GM23338 (cell line): ENCODE measurements at regions not wholly inside any gene's neighbourhood (a gene's known extent, or its start where the extent isn't known, plus 50 kb on each side); places are given as distances from the start of the nearest gene placed in this dataset.

Experiments used
- ATAC-seq: fragments of 200-7000 bp; cut with Tn5 transposase; 3 replicates; pipeline ENCODE4 v1.9.1; 2020
- DNase-seq: peaks from one replicate; pipeline ENCODE4 v3.0.0-alpha.2; 2015; ENCODE audit warnings: low spot score
- H2AFZ ChIP-seq: fragments of 200-600 bp; sonication (generic); 2 replicates; pipeline ENCODE4 v1.8.0; 2016; ENCODE audit warnings: antibody characterized with exemption, mild to moderate bottlenecking, moderate library complexity
- H3F3A ChIP-seq: fragments of 200-600 bp; sonication (generic); replicated peaks from 2 replicates; pipeline ENCODE4 v1.8.0; 2017; ENCODE audit warnings: antibody characterized with exemption, mixed run types, low read depth
- H3K27ac ChIP-seq: fragments of 200-600 bp; sonication (generic); 2 replicates; pipeline ENCODE4 v1.6.1; 2016; ENCODE audit warnings: low read depth
- H3K27me3 ChIP-seq: fragments of 200-600 bp; sonication (generic); 2 replicates; pipeline ENCODE4 v1.8.0; 2016; ENCODE audit warnings: mild to moderate bottlenecking, mixed run types, moderate library complexity; ENCODE audit not compliant: insufficient read depth
- H3K36me3 ChIP-seq: fragments of 200-600 bp; sonication (generic); 2 replicates; pipeline ENCODE4 v1.8.0; 2016; ENCODE audit warnings: mild to moderate bottlenecking; ENCODE audit not compliant: insufficient read depth
- H3K4me1 ChIP-seq: fragments of 200-600 bp; sonication (generic); 2 replicates; pipeline ENCODE4 v1.8.0; 2016; ENCODE audit warnings: mild to moderate bottlenecking, moderate library complexity; ENCODE audit not compliant: insufficient read depth
- H3K4me2 ChIP-seq: fragments of 200-600 bp; sonication (generic); 2 replicates; pipeline ENCODE4 v1.7.1; 2017; ENCODE audit warnings: mixed run types
- H3K4me3 ChIP-seq: fragments of 200-600 bp; sonication (generic); 2 replicates; pipeline ENCODE4 v1.6.1; 2016; ENCODE audit warnings: mixed run types
- H3K79me2 ChIP-seq: fragments of 200-600 bp; sonication (generic); replicated peaks from 2 replicates; pipeline ENCODE4 v1.8.0; 2017; ENCODE audit warnings: mild to moderate bottlenecking; ENCODE audit not compliant: insufficient read depth
- H3K9me2 ChIP-seq: fragments of 200-600 bp; sonication (generic); 2 replicates; pipeline ENCODE4 v1.8.0; 2017; ENCODE audit not compliant: insufficient read depth
- H4K20me1 ChIP-seq: fragments of 200-600 bp; sonication (generic); replicated peaks from 2 replicates; pipeline ENCODE4 v1.8.0; 2017; ENCODE audit warnings: mild to moderate bottlenecking; ENCODE audit not compliant: insufficient read depth
- H3K27ac Mint-ChIP-seq: 2 replicates; pipeline ENCODE4 v1.8.0; 2020; ENCODE audit warnings: inconsistent platforms, mild to moderate bottlenecking, moderate library complexity, mixed read lengths
- H3K27me3 Mint-ChIP-seq: 3 replicates; pipeline ENCODE4 v1.8.0; 2022; ENCODE audit warnings: low read depth, mild to moderate bottlenecking, moderate library complexity, mixed read lengths, inconsistent platforms; ENCODE audit not compliant: insufficient read depth, poor library complexity
- H3K36me3 Mint-ChIP-seq: 3 replicates; pipeline ENCODE4 v1.8.0; 2021; ENCODE audit warnings: low read depth, mild to moderate bottlenecking, inconsistent platforms, moderate library complexity, mixed read lengths
- H3K4me1 Mint-ChIP-seq: 3 replicates; pipeline ENCODE4 v1.8.0; 2020; ENCODE audit warnings: mild to moderate bottlenecking, inconsistent platforms, mixed read lengths
- H3K4me3 Mint-ChIP-seq: 3 replicates; pipeline ENCODE4 v1.8.0; 2021; ENCODE audit warnings: moderate library complexity, mild to moderate bottlenecking, inconsistent platforms, mixed read lengths
- H3K9me3 Mint-ChIP-seq: 3 replicates; pipeline ENCODE4 v1.8.0; 2020; ENCODE audit warnings: moderate library complexity, mild to moderate bottlenecking, inconsistent platforms, mixed read lengths
- CREB1 ChIP-seq: fragments of 250-450 bp; sonication (Bioruptor Pico); IDR thresholded peaks from 2 replicates; pipeline ENCODE4 v1.5.0; 2020; ENCODE audit warnings: low read depth, mild to moderate bottlenecking, moderate library complexity
- CTCF ChIP-seq, 2 experiments: fragments of 200-600 bp in 1 of 2; sonication (generic) in 1 of 2; conservative IDR thresholded peaks; 2 replicates each; pipeline versions ENCODE4 v1.5.1 to v1.6.1; 2016 to 2017; ENCODE audit warnings: antibody characterized with exemption in 2 of 2, low read depth in 2 of 2, mild to moderate bottlenecking in 2 of 2, moderate library complexity in 1 of 2
- ETS1 ChIP-seq: IDR thresholded peaks from 2 replicates; pipeline ENCODE4 v1.6.1; 2016; ENCODE audit warnings: antibody characterized with exemption
- EZH2 ChIP-seq: fragments of 200-600 bp; sonication (generic); IDR thresholded peaks from one replicate; pipeline ENCODE4 v1.8.0; 2017; ENCODE audit warnings: antibody characterized with exemption, mild to moderate bottlenecking, low read depth; ENCODE audit not compliant: unreplicated experiment
- EZH2phosphoT487 ChIP-seq: fragments of 200-600 bp; sonication (generic); IDR thresholded peaks from one replicate; pipeline ENCODE4 v1.8.1; 2018; ENCODE audit warnings: antibody characterized with exemption; ENCODE audit not compliant: unreplicated experiment
- JUNB ChIP-seq: IDR thresholded peaks from one replicate; pipeline ENCODE4 v1.6.1; 2016; ENCODE audit warnings: antibody characterized with exemption; ENCODE audit not compliant: unreplicated experiment
- NANOG ChIP-seq: IDR thresholded peaks from 2 replicates; pipeline ENCODE4 v1.6.1; 2016; ENCODE audit warnings: antibody characterized with exemption, borderline replicate concordance
- POLR2AphosphoS5 ChIP-seq: IDR thresholded peaks from 2 replicates; pipeline ENCODE4 v1.6.1; 2016; ENCODE audit warnings: antibody characterized with exemption, low read depth
- STAT1 ChIP-seq: IDR thresholded peaks from one replicate; pipeline ENCODE4 v1.6.1; 2016; ENCODE audit warnings: antibody characterized with exemption; ENCODE audit not compliant: unreplicated experiment
- ZNF114 ChIP-seq: fragments of 250-450 bp; sonication (Bioruptor Pico); IDR thresholded peaks from 2 replicates; pipeline ENCODE4 v1.5.0; 2020; ENCODE audit warnings: mild to moderate bottlenecking, moderate library complexity
- ZNF331 ChIP-seq: fragments of 250-450 bp; sonication (Bioruptor Pico); IDR thresholded peaks from 2 replicates; pipeline ENCODE4 v1.5.0; 2020; ENCODE audit warnings: low read depth, mild to moderate bottlenecking, moderate library complexity
- TF ChIP-seq, protein P1 (sequence below): fragments of 250-450 bp; sonication (Bioruptor Pico); IDR thresholded peaks from 2 replicates; pipeline ENCODE4 v1.5.0; 2020; ENCODE audit warnings: mild to moderate bottlenecking, moderate library complexity
- TF ChIP-seq, protein P2 (sequence below): IDR thresholded peaks from one replicate; pipeline ENCODE4 v1.6.1; 2018; ENCODE audit warnings: antibody characterized with exemption; ENCODE audit not compliant: unreplicated experiment

- Histone ChIP-seq H3K36me3 (no peaks in the 10 kb centered on the region), H2AFZ (no peak overlapping the region), H3K4me2 (no peak overlapping the region), H4K20me1 (no peaks in the 10 kb centered on the region), H3K27ac (no peak overlapping the region), H3K79me2 (no peaks in the 10 kb centered on the region), H3F3A (no peaks in the 10 kb centered on the region), H3K27me3 (no peaks in the 10 kb centered on the region), H3K4me3 (no peak overlapping the region), H3K9me2 (0 out of 2 replicates have a peak, but pooled peaks cover 6% of the 10 kb centered on the region), H3K4me1 (peaks cover 34% of the 10 kb centered on the region)
- H3K4me3 Mint-ChIP-seq = no peak overlapping the region
- H3K9me3 Mint-ChIP-seq = peaks cover 96% of the 10 kb centered on the region
- peaks cover 24% of the 10 kb centered on the region for H3K36me3 Mint-ChIP-seq
- no peak for DNase-seq
- H3K4me1 Mint-ChIP-seq = no peaks in the 10 kb centered on the region
- no peaks in the 10 kb centered on the region for H3K27me3 Mint-ChIP-seq
- ATAC-seq = no peak
- no peak for TF ChIP-seq EZH2phosphoT487
- no peak for TF ChIP-seq ETS1
- TF ChIP-seq, protein P1, sequence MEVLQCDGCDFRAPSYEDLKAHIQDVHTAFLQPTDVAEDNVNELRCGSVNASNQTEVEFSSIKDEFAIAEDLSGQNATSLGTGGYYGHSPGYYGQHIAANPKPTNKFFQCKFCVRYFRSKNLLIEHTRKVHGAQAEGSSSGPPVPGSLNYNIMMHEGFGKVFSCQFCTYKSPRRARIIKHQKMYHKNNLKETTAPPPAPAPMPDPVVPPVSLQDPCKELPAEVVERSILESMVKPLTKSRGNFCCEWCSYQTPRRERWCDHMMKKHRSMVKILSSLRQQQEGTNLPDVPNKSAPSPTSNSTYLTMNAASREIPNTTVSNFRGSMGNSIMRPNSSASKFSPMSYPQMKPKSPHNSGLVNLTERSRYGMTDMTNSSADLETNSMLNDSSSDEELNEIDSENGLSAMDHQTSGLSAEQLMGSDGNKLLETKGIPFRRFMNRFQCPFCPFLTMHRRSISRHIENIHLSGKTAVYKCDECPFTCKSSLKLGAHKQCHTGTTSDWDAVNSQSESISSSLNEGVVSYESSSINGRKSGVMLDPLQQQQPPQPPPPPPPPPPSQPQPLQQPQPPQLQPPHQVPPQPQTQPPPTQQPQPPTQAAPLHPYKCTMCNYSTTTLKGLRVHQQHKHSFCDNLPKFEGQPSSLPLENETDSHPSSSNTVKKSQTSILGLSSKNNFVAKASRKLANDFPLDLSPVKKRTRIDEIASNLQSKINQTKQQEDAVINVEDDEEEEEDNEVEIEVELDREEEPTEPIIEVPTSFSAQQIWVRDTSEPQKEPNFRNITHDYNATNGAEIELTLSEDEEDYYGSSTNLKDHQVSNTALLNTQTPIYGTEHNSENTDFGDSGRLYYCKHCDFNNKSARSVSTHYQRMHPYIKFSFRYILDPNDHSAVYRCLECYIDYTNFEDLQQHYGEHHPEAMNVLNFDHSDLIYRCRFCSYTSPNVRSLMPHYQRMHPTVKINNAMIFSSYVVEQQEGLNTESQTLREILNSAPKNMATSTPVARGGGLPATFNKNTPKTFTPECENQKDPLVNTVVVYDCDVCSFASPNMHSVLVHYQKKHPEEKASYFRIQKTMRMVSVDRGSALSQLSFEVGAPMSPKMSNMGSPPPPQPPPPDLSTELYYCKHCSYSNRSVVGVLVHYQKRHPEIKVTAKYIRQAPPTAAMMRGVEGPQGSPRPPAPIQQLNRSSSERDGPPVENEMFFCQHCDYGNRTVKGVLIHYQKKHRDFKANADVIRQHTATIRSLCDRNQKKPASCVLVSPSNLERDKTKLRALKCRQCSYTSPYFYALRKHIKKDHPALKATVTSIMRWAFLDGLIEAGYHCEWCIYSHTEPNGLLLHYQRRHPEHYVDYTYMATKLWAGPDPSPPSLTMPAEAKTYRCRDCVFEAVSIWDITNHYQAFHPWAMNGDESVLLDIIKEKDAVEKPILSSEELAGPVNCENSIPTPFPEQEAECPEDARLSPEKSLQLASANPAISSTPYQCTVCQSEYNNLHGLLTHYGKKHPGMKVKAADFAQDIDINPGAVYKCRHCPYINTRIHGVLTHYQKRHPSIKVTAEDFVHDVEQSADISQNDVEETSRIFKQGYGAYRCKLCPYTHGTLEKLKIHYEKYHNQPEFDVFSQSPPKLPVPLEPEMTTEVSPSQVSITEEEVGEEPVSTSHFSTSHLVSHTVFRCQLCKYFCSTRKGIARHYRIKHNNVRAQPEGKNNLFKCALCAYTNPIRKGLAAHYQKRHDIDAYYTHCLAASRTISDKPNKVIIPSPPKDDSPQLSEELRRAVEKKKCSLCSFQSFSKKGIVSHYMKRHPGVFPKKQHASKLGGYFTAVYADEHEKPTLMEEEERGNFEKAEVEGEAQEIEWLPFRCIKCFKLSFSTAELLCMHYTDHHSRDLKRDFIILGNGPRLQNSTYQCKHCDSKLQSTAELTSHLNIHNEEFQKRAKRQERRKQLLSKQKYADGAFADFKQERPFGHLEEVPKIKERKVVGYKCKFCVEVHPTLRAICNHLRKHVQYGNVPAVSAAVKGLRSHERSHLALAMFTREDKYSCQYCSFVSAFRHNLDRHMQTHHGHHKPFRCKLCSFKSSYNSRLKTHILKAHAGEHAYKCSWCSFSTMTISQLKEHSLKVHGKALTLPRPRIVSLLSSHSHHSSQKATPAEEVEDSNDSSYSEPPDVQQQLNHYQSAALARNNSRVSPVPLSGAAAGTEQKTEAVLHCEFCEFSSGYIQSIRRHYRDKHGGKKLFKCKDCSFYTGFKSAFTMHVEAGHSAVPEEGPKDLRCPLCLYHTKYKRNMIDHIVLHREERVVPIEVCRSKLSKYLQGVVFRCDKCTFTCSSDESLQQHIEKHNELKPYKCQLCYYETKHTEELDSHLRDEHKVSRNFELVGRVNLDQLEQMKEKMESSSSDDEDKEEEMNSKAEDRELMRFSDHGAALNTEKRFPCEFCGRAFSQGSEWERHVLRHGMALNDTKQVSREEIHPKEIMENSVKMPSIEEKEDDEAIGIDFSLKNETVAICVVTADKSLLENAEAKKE = no peak
- no peak for TF ChIP-seq NANOG
- TF ChIP-seq STAT1 = no peak
- no peak for TF ChIP-seq CTCF (conservative IDR thresholded peaks at IDR 0.05; ENCODE audit: low read depth in 2 of 2)
- TF ChIP-seq CREB1 (CRISPR knock-in tag) = no peak
- TF ChIP-seq EZH2 = no peak
- TF ChIP-seq ZNF114 (CRISPR knock-in tag) = no peak
- TF ChIP-seq ZNF331 (CRISPR knock-in tag) = no peak
- TF ChIP-seq POLR2AphosphoS5 = no peak
- no peak for TF ChIP-seq JUNB
- TF ChIP-seq, protein P2, sequence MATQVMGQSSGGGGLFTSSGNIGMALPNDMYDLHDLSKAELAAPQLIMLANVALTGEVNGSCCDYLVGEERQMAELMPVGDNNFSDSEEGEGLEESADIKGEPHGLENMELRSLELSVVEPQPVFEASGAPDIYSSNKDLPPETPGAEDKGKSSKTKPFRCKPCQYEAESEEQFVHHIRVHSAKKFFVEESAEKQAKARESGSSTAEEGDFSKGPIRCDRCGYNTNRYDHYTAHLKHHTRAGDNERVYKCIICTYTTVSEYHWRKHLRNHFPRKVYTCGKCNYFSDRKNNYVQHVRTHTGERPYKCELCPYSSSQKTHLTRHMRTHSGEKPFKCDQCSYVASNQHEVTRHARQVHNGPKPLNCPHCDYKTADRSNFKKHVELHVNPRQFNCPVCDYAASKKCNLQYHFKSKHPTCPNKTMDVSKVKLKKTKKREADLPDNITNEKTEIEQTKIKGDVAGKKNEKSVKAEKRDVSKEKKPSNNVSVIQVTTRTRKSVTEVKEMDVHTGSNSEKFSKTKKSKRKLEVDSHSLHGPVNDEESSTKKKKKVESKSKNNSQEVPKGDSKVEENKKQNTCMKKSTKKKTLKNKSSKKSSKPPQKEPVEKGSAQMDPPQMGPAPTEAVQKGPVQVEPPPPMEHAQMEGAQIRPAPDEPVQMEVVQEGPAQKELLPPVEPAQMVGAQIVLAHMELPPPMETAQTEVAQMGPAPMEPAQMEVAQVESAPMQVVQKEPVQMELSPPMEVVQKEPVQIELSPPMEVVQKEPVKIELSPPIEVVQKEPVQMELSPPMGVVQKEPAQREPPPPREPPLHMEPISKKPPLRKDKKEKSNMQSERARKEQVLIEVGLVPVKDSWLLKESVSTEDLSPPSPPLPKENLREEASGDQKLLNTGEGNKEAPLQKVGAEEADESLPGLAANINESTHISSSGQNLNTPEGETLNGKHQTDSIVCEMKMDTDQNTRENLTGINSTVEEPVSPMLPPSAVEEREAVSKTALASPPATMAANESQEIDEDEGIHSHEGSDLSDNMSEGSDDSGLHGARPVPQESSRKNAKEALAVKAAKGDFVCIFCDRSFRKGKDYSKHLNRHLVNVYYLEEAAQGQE = no peak
- H3K27ac Mint-ChIP-seq = no peak overlapping the region
Measured at GRCh38 chr3:106619-107018, 89.9 kb upstream of the CHL1 start.
